ENCODE measurements at regions not wholly inside any gene's neighbourhood (a gene's known extent, or its start where the extent isn't known, plus 50 kb on each side); places are given as distances from the start of the nearest gene placed in this dataset.
"Not testable (repeated sequence)": the region's sequence is repeated elsewhere in the genome, so short reads cannot be mapped to it uniquely, and the experiment has no call there.

GRCh38 chr1:74818241-74818640 lies 85.3 kb downstream of the TYW3 start:
- no peak for DNase-seq
- intact Hi-C loops (cut with DNase I) = no loop called here

DNA sequence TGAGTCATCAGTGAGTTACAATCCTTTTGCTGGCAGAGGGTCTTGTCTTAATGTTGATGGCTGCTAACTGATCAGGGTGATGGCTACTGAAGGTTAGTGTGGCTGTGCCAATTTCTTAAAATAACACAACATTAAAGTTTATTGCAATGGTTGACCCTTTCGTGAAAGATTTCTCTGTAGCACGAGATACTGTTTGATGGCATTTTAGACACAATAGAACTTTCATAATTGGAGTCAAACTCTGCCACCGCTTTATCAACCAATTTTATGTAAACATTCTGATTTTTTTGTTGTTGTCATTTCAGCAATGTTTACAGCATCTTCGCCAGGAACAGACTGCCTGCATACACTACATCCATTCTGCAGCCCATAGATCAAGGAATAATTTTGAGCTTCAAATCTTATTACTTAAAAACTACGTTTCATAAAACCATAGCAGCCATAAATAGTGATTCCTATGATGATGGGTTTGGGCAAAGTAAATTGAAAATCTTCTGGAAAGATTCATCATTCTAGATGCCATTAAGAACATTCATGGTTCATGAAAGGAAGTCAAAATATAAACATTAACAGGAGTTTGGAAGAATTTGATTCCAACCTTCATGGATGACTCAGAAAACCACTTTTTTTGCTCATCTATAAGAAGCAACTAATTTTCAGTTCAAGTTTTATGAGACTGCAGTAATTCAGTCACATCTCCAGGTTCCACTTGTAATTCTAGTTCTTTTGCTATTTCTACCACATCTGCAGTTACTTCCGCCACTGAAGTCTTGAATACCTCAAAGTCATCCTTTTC lies 85.9 kb downstream of the TYW3 start:
- DNase-seq = no peak
- intact Hi-C loops (cut with DNase I) = no loop called here

- no peak for DNase-seq
- intact Hi-C loops (cut with DNase I) = no loop called here
Measured at GRCh38 chr1:74822851-74823401, 90.0 kb downstream of the TYW3 start.

DNA sequence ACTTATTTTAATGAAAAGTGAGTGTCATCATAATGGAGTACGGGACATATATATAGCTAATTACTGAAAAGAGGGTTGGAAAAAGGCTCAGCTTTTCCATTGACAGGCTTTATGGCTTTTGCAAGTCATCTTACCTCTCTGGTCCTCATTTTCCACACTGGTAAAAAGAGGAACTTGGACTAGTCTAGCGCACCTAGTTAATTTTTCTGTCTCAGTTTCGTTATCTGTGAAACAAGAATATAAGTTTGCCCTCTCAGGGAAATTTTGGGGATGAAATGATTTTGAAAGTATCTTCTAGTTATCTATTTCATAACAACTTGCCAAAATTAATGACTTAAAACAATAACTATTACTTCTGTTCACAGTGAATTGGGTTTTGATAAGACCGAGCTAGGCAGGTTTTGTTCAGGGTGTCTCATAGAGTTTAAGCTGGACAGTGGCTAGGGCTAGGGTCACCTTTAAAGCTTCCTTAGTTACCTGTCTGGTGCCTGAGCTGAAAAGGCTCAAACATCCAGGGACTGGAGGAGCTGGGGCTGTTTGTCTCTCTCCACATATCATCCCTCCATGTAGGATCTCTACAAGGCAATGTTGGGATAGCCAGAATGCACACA lies 91.7 kb downstream of the TYW3 start:
- DNase-seq = no peak
- intact Hi-C loops (cut with DNase I) = no loop called here

DNA sequence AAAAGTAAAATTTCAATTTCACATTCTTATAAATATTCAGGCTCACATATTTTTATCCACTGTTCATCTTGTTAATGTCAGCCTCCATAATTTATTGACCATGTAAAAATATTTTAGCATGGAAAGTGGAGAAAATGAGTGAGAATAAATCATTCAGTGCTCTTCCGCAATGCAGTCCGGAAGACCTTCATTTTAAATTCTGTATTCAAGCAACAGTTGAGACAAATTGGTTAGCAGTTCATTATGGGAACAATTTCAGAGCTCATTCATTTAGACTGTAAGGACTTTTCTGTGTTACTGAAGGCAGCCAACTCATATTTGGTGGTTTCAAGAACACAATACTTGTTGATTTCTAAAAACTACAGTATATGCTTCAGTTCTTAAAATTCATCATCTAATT lies 97.8 kb downstream of the TYW3 start:
- intact Hi-C loops (cut with DNase I) = no loop called here

DNA sequence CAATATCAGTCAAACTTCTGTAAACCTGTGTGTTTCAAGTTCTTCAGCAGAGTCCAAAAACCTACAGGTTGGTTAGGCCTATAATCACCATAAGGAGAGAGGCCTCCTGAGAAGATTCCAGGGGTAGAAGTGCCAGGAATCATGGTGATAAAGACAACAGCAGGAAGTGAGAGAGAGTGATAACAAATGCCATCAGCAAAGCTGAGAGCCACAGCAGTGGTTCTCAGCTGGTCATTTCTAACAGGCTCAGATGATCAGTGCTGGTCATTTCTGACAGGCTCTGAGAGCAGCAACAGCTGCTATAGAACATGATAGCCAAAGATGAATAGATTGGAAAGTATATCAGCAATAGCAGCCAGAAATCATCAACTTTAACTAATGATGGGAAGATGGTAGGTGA lies 101.3 kb downstream of the TYW3 start:
- intact Hi-C loops (cut with DNase I) = no loop called here
- DNase-seq = no peak

More for the DNA sequence above, 97.8 kb downstream of the TYW3 start:
- no peak for DNase-seq

GRCh38 chr1:74835051-74835450 lies 102.1 kb downstream of the TYW3 start:
- intact Hi-C loops (cut with DNase I) = no loop called here
- DNase-seq = no peak

- DNase-seq = no peak
- intact Hi-C loops (cut with DNase I) = no loop called here
Measured at GRCh38 chr1:74842726-74843125, 109.8 kb downstream of the TYW3 start.

DNA sequence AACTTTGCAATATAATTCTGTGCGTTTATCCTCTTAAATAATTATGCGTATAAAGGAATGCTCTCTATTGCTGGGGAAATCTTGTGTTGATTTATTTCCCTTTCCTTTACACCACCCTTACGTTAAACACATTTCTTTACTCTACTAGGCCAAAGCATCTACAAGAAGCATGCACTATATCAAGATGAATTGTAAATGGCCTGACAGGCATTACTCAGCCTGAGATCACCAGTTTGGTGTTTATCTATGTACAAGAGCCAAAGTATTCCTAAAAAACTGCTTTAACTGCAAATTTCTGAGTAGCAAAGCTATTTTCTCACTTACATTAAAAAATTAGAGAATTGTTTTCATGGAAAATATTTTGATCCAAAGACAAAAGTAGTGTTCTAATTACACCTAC lies 114.8 kb downstream of the TYW3 start:
- intact Hi-C loops (cut with DNase I) = no loop called here
- DNase-seq = no peak

- intact Hi-C loops (cut with DNase I) = no loop called here
Measured at GRCh38 chr1:74853756-74854155, 120.8 kb downstream of the TYW3 start.

DNA sequence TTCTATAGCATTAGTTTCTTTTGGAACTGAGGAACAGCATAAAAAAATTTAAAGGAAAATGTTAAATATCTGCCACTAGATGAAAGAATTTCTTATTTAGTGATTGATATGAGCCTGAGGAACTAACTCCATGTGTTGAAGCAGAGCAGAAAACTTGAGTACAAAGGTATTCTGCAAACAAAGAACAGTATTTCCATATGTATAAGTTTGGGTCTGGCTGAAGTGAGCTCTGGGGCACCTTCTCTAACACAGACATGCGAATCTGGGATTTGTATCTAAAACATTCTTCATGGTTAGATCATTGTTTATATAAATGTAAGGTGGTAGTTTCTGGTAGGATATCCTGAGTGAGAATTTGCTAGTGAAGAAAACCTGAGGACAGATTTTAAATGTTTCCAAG lies 123.2 kb downstream of the TYW3 start:
- DNase-seq = no peak
- intact Hi-C loops (cut with DNase I) = no loop called here

More at GRCh38 chr1:74853756-74854155, 120.8 kb downstream of the TYW3 start:
- DNase-seq = no peak

DNA sequence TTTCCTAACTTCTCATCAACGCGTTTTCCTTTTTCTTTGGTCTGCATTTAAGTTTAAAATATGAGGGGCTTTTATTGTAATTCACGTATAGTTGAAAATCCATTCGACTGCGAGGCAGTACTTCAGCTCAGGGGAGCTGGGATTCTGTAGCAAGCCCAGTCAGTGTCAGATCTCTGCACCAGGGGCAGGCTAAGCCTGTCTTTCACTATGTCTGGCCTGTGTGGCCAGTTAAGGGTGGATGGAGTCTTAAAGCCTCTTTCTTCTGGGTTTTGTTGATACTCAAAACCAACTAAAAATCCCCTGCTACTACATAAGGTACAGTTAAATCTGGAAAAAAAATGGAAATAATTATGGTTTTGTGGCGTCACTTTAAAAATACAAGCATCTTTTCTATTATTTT lies 124.7 kb downstream of the TYW3 start:
- intact Hi-C loops (cut with DNase I) = no loop called here
- no peak for DNase-seq

- intact Hi-C loops (cut with DNase I) = no loop called here
- DNase-seq = no peak
Measured at GRCh38 chr1:74858136-74858535, 125.2 kb downstream of the TYW3 start.

- intact Hi-C loops (cut with DNase I) = no loop called here
- DNase-seq = peak in 1 of 10 donors; percentile 42
Measured at GRCh38 chr1:74861867-74862266, 128.9 kb downstream of the TYW3 start.

GRCh38 chr1:74869702-74870101 lies 136.8 kb downstream of the TYW3 start:
- peak in 1 of 10 donors; percentile 24 for DNase-seq
- intact Hi-C loops (cut with DNase I) = no loop called here

GRCh38 chr1:74877366-74877765 lies 144.4 kb downstream of the TYW3 start:
- peak in 1 of 10 donors; percentile 66 for DNase-seq
- intact Hi-C loops (cut with DNase I) = not testable (repeated sequence)

GRCh38 chr1:74895411-74895810 lies 162.5 kb downstream of the TYW3 start:
- intact Hi-C loops (cut with DNase I) = no loop called here
- no peak for DNase-seq

- DNase-seq = no peak
- intact Hi-C loops (cut with DNase I) = no loop called here
Measured at GRCh38 chr1:74908131-74908530, 175.2 kb downstream of the TYW3 start.

GRCh38 chr1:74908797-74909196 lies 175.8 kb downstream of the TYW3 start:
- intact Hi-C loops (cut with DNase I) = no loop called here
- no peak for DNase-seq

- DNase-seq = peak in 1 of 10 donors; percentile 25
- intact Hi-C loops (cut with DNase I) = no loop called here
Measured at GRCh38 chr1:74913978-74914377, 181.0 kb downstream of the TYW3 start.

- intact Hi-C loops (cut with DNase I) = no loop called here
- no peak for DNase-seq
Measured at GRCh38 chr1:74933500-74933899, 200.5 kb downstream of the TYW3 start.

- intact Hi-C loops (cut with DNase I) = no loop called here
- no peak for DNase-seq
Measured at GRCh38 chr1:74935446-74935845, 198.7 kb upstream of the LHX8 start.

Measured in posterior cingulate gyrus (tissue), 11 donors.